Liver (tissue), 8 donors: ENCODE measurements at regions not wholly inside any gene's neighbourhood (a gene's known extent, or its start where the extent isn't known, plus 50 kb on each side); places are given as distances from the start of the nearest gene placed in this dataset.

Source experiments
- DNase-seq: peaks from one replicate; pipeline ENCODE4 v3.0.0-alpha.2; 2017; ENCODE audit warnings: low spot score
- H3K27ac ChIP-seq, 2 donors: one replicate each; pipeline ENCODE4 v1.7.0; 2013; ENCODE audit warnings: inconsistent platforms in 2 of 2, low read length in 2 of 2, control low read depth in 1 of 2, low read depth in 1 of 2, mild to moderate bottlenecking in 1 of 2
- H3K27me3 ChIP-seq, 4 donors: one replicate each; pipeline versions ENCODE4 v1.6.1 to v1.7.0; 2013; ENCODE audit warnings: low read length in 3 of 4, inconsistent platforms in 1 of 4, mild to moderate bottlenecking in 1 of 4, moderate library complexity in 1 of 4; ENCODE audit not compliant: control insufficient read depth in 4 of 4, insufficient read depth in 4 of 4
- H3K36me3 ChIP-seq, 4 donors: one replicate each; pipeline versions ENCODE4 v1.6.1 to v1.7.0; 2013; ENCODE audit warnings: low read length in 3 of 4, mild to moderate bottlenecking in 3 of 4, low read depth in 1 of 4, moderate library complexity in 1 of 4; ENCODE audit not compliant: control insufficient read depth in 4 of 4, insufficient read depth in 3 of 4
- H3K4me1 ChIP-seq, 4 donors: one replicate each; pipeline versions ENCODE4 v1.6.1 to v1.7.0; 2013; ENCODE audit warnings: low read length in 3 of 4, mild to moderate bottlenecking in 3 of 4, moderate library complexity in 1 of 4; ENCODE audit not compliant: control insufficient read depth in 4 of 4, insufficient read depth in 4 of 4
- H3K4me3 ChIP-seq, 3 donors: one replicate each; pipeline versions ENCODE4 v1.6.1 to v1.7.0; 2013; ENCODE audit warnings: low read length in 3 of 3, control low read depth in 1 of 3, low read depth in 1 of 3, mild to moderate bottlenecking in 1 of 3
- H3K9ac ChIP-seq, 2 donors: one replicate each; pipeline ENCODE4 v1.7.0; 2013; ENCODE audit warnings: low read length in 2 of 2, mild to moderate bottlenecking in 2 of 2, moderate library complexity in 2 of 2, control low read depth in 1 of 2, low read depth in 1 of 2
- H3K9me3 ChIP-seq, 4 donors: one replicate each; pipeline versions ENCODE4 v1.6.1 to v1.7.0; 2013; ENCODE audit warnings: low read length in 3 of 4; ENCODE audit not compliant: control insufficient read depth in 4 of 4
- ATF3 ChIP-seq: IDR thresholded peaks from 2 replicates; pipeline ENCODE4 v1.6.1; 2016; ENCODE audit warnings: antibody characterized with exemption
- CTCF ChIP-seq: fragments of 150-350 bp; IDR thresholded peaks from 2 replicates; pipeline ENCODE4 v1.5.1; 2017; ENCODE audit warnings: improper control_type of control experiment, low read depth, low read length; ENCODE audit not compliant: missing input control
- EGR1 ChIP-seq, 2 donors: IDR thresholded peaks; 2 replicates each; pipeline ENCODE4 v1.6.1; 2016 to 2018; ENCODE audit warnings: antibody characterized with exemption in 2 of 2, low read depth in 2 of 2
- FOXA1 ChIP-seq: IDR thresholded peaks from 2 replicates; pipeline ENCODE4 v1.6.1; 2016; ENCODE audit warnings: antibody characterized with exemption
- FOXA2 ChIP-seq: IDR thresholded peaks from 2 replicates; pipeline ENCODE4 v1.6.1; 2016; ENCODE audit warnings: antibody characterized with exemption
- GABPA ChIP-seq, 2 donors: IDR thresholded peaks in 1 of 2; conservative IDR thresholded peaks in 1 of 2; 2 replicates each; pipeline ENCODE4 v1.6.1; 2016; ENCODE audit warnings: antibody characterized with exemption in 2 of 2, mild to moderate bottlenecking in 1 of 2, moderate library complexity in 1 of 2
- HNF4A ChIP-seq, 2 donors: conservative IDR thresholded peaks; 2 replicates each; pipeline ENCODE4 v1.6.1; 2016; ENCODE audit warnings: antibody characterized with exemption in 2 of 2, mild to moderate bottlenecking in 2 of 2
- HNF4G ChIP-seq: IDR thresholded peaks from 2 replicates; pipeline ENCODE4 v1.6.1; 2016; ENCODE audit warnings: antibody characterized with exemption
- JUND ChIP-seq, 2 donors: IDR thresholded peaks; 2 replicates each; pipeline ENCODE4 v1.6.1; 2016; ENCODE audit warnings: antibody characterized with exemption in 2 of 2
- MAX ChIP-seq: IDR thresholded peaks from 2 replicates; pipeline ENCODE4 v1.6.1; 2016; ENCODE audit warnings: antibody characterized with exemption
- RAD21 ChIP-seq, 2 donors: IDR thresholded peaks; 2 replicates each; pipeline ENCODE4 v1.6.1; 2016; ENCODE audit warnings: antibody characterized with exemption in 2 of 2, mild to moderate bottlenecking in 2 of 2
- REST ChIP-seq: IDR thresholded peaks from 2 replicates; pipeline ENCODE4 v1.6.1; 2016; ENCODE audit warnings: antibody characterized with exemption, mild to moderate bottlenecking
- RXRA ChIP-seq, 2 donors: IDR thresholded peaks; 2 replicates each; pipeline ENCODE4 v1.6.1; 2017 to 2018; ENCODE audit warnings: antibody characterized with exemption in 2 of 2, mild to moderate bottlenecking in 1 of 2
- SP1 ChIP-seq: IDR thresholded peaks from 2 replicates; pipeline ENCODE4 v1.6.1; 2018; ENCODE audit warnings: antibody characterized with exemption, mild to moderate bottlenecking
- TAF1 ChIP-seq: conservative IDR thresholded peaks from 2 replicates; pipeline ENCODE4 v1.6.1; 2016; ENCODE audit warnings: antibody characterized with exemption, mild to moderate bottlenecking
- YY1 ChIP-seq: IDR thresholded peaks from 2 replicates; pipeline ENCODE4 v1.6.1; 2016; ENCODE audit warnings: antibody characterized with exemption, mild to moderate bottlenecking
- WGBS: extraction: QIAGEN DNeasy Blood & Tissue Kit; methylation state at CpG from one replicate; pipeline ENCODE4 v1.1.7; 2013; 5-methylcytosine and 5-hydroxymethylcytosine counted together
- donor health status: healthy.
- donor health status: healthy.
- donor health status: healthy.
- donor health status: healthy.
- donor health status: healthy.

- Histone ChIP-seq H3K27ac (no peak overlapping the region), H3K9me3 (no peaks in the 10 kb centered on the region), H3K4me1 (no peaks in the 10 kb centered on the region), H3K27me3 (no peaks in the 10 kb centered on the region), H3K36me3 (no peaks in the 10 kb centered on the region), H3K9ac (no peak overlapping the region), H3K4me3 (no peak overlapping the region)
- DNase-seq = no peak
- 91% methylated on average over 8 of the region's 8 CpGs for WGBS
- no peak for TF ChIP-seq RAD21 (IDR thresholded peaks at IDR 0.05)
- no peak for TF ChIP-seq GABPA (IDR thresholded peaks at IDR 0.05 in 1 of 2, conservative IDR thresholded peaks at IDR 0.05 in 1 of 2)
- no peak for TF ChIP-seq ATF3
- no peak for TF ChIP-seq EGR1 (IDR thresholded peaks at IDR 0.05; ENCODE audit: low read depth in 2 of 2)
- no peak for TF ChIP-seq RXRA (IDR thresholded peaks at IDR 0.05)
- no peak for TF ChIP-seq SP1
- TF ChIP-seq YY1 = no peak
- TF ChIP-seq JUND (IDR thresholded peaks at IDR 0.05) = no peak
- TF ChIP-seq HNF4G = no peak
- TF ChIP-seq TAF1 = no peak
- no peak for TF ChIP-seq FOXA1
- TF ChIP-seq MAX = no peak
- TF ChIP-seq FOXA2 = no peak
- no peak for TF ChIP-seq CTCF
- TF ChIP-seq REST = no peak
Observed at GRCh38 chr5:174916227-174916626, 191.8 kb downstream of the MSX2 start.

- no peak for DNase-seq
- TF ChIP-seq CTCF (no peak), RAD21 (IDR thresholded peaks at IDR 0.05) (no peak), MAX (no peak), ATF3 (no peak), HNF4A (conservative IDR thresholded peaks at IDR 0.05) (no peak)
- H3K27ac ChIP-seq = no peak overlapping the region
- H3K9ac ChIP-seq = no peak overlapping the region
- WGBS = 89% methylated on average over 9 of the region's 9 CpGs
- H3K4me1 ChIP-seq = peaks cover 0 to 4% (median 3%) of the 10 kb centered on the region in 4 donors
- no peak overlapping the region for H3K4me3 ChIP-seq
- H3K27me3 ChIP-seq = no peaks in the 10 kb centered on the region
- H3K36me3 ChIP-seq = no peaks in the 10 kb centered on the region
- H3K9me3 ChIP-seq = no peaks in the 10 kb centered on the region
Observed at GRCh38 chr5:174911118-174911517, 186.7 kb downstream of the MSX2 start.
